ENCODE measurements at regions not wholly inside any gene's neighbourhood (a gene's known extent, or its start where the extent isn't known, plus 50 kb on each side); places are given as distances from the start of the nearest gene placed in this dataset.

- no peak for TF ChIP-seq CTCF (IDR thresholded peaks at IDR 0.05)
- TF ChIP-seq POLR2A (IDR thresholded peaks at IDR 0.05), result no peak
- Histone ChIP-seq H3K4me1 (replicated peaks in 1 of 2) (no peaks in the 10 kb centered on the region), H3K27ac (no peak overlapping the region), H3K27me3 (no peaks in the 10 kb centered on the region), H3K9me3 (replicated peaks in 1 of 3) (no peaks in the 10 kb centered on the region), H3K36me3 (replicated peaks in 1 of 2) (no peaks in the 10 kb centered on the region), H3K4me3 (no peak overlapping the region)
- 61 to 95% (median 89%) methylated on average over 1 to 3 of the region's 3 CpGs for WGBS, 4 donors
- no peak for DNase-seq
- intact Hi-C loops (cut with DNase I), result no loop called here
Observed at GRCh38 chr6:4192627-4193026, 57.3 kb upstream of the ECI2 start.

GRCh38 chr6:4192173-4192572, 56.8 kb upstream of the ECI2 start:
- WGBS, 4 donors, result 69 to 86% (median 81%) methylated on average over 1 of the region's 1 CpG
- intact Hi-C loops (cut with DNase I), result no loop called here
- DNase-seq, result no peak
- Histone ChIP-seq H3K27ac (no peak overlapping the region), H3K4me1 (replicated peaks in 1 of 2) (no peaks in the 10 kb centered on the region), H3K4me3 (no peak overlapping the region), H3K36me3 (replicated peaks in 1 of 2) (no peaks in the 10 kb centered on the region), H3K9me3 (replicated peaks in 1 of 3) (no peaks in the 10 kb centered on the region), H3K27me3 (no peaks in the 10 kb centered on the region)
- TF ChIP-seq POLR2A (IDR thresholded peaks at IDR 0.05) (no peak), CTCF (IDR thresholded peaks at IDR 0.05) (no peak)

DNA sequence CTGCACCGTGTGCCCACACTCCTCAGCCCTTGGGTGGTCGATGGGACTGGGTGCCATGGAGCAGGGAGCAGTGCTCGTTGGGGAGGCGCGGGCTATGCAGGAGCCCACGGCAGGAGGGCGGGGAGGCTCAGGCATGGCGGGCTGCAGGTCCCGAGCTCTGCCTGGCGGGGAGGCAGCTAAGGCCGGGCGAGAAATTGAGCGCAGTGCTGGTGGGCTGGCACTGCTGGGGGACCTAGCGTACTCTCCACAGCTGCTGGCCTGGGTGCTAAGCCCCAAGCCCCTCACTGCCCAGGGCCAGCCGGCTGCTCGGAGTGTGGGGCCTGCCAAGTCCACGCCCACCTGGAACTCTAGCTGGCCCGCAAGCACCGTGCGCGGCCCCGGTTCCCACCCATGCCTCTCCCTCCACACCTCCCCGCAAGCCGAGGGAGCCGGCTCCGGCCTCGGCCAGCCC, 55.9 kb upstream of the ECI2 start:
- no peaks in the 10 kb centered on the region for H3K27me3 ChIP-seq
- H3K4me3 ChIP-seq, result no peak overlapping the region
- DNase-seq, result no peak
- no peak overlapping the region for H3K27ac ChIP-seq
- WGBS, 4 donors, result 91 to 98% (median 97%) methylated on average over 13 to 27 of the region's 27 CpGs
- H3K9me3 ChIP-seq (replicated peaks in 1 of 3), result no peaks in the 10 kb centered on the region
- no peaks in the 10 kb centered on the region for H3K36me3 ChIP-seq (replicated peaks in 1 of 2)
- intact Hi-C loops (cut with DNase I), result no loop called here
- no peak for TF ChIP-seq CTCF (IDR thresholded peaks at IDR 0.05)
- TF ChIP-seq POLR2A (IDR thresholded peaks at IDR 0.05), result no peak
- no peaks in the 10 kb centered on the region for H3K4me1 ChIP-seq (replicated peaks in 1 of 2)

- no peaks in the 10 kb centered on the region for H3K4me1 ChIP-seq (replicated peaks in 1 of 2)
- no peaks in the 10 kb centered on the region for H3K36me3 ChIP-seq (replicated peaks in 1 of 2)
- intact Hi-C loops (cut with DNase I), result no loop called here
- no peak overlapping the region for H3K4me3 ChIP-seq
- no peaks in the 10 kb centered on the region for H3K9me3 ChIP-seq (replicated peaks in 1 of 3)
- H3K27ac ChIP-seq, result no peak overlapping the region
- DNase-seq, result no peak
- 83 to 93% (median 90%) methylated on average over 10 of the region's 10 CpGs for WGBS, 4 donors
- TF ChIP-seq POLR2A (IDR thresholded peaks at IDR 0.05) (no peak), CTCF (IDR thresholded peaks at IDR 0.05) (no peak)
- H3K27me3 ChIP-seq, result no peaks in the 10 kb centered on the region
Observed at GRCh38 chr6:4189249-4189648, 53.9 kb upstream of the ECI2 start.

Measured in adrenal gland (tissue), 9 donors.